ENCODE measurements at regions not wholly inside any gene's neighbourhood (a gene's known extent, or its start where the extent isn't known, plus 50 kb on each side); places are given as distances from the start of the nearest gene placed in this dataset.
"Not testable (repeated sequence)": the region's sequence is repeated elsewhere in the genome, so short reads cannot be mapped to it uniquely, and the experiment has no call there.

DNA sequence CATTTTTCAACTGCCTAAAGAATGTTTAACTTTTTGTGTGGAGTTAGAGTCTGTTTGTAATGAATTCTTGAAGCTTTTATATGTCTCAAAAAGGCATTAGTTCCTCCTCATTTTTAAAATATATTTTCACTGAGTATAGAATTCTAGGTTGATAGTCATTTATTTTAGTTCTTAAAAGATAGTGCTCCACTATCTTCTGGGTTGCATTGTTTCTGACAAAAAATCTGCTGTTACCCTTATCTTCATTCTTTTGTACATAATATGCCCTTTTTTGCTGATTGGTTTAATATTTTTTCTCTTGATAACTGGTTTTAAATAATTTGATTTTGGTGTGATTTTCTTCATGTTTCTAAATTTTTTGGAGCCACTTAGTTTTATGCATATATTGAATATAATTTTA, 754.7 kb upstream of the GYPC start:
- no peak for DNase-seq

DNA sequence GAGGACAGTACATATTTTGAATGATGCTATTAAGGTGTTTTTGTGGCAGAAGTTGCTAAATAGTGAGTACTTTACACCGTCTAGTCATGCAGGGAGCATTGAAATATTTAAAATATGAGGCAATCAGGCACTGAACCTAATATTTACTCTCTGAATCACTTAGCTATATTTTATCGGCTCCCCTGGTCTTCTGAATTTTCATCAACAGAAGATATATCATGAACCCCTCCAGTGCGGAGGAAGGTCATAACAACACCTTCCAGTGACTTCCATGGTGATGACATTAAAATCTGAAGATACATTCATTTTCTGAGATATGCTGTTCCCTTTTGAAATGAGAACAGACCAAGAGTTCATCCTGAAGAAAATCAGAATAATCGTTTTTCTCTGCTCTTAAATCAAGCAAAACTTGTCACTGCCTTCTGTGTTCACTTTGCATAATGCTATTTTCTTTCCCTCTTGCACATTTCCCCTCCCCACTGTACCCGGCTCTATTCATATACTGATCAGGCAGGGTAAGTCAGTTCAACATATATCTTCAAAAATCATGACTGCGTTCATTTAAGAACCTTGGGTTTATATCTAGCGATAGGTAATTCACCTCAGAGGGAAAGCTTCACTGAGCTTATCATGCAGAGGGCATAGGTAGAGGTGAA, 729.9 kb upstream of the GYPC start:
- no peak for DNase-seq

DNA sequence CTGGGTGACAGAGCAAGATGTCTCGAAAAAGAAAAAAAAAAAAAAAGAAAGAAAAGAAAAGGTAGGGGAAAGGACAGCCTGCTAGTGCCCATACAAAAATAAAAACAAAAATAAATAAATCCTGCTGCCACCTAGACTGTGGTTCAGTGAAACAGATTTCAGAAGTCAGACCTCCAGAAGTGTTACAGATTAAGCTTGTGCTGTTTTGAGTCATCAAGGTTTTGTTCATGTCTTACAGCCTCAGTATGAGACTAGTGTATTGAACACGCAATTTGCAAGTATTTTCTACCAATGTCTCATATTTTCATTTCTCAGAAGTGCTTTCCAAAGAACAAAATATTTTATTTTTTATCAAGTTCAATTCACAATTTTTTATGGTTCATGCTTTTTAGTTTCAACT, 720.4 kb upstream of the GYPC start:
- DNase-seq, result no peak

DNA sequence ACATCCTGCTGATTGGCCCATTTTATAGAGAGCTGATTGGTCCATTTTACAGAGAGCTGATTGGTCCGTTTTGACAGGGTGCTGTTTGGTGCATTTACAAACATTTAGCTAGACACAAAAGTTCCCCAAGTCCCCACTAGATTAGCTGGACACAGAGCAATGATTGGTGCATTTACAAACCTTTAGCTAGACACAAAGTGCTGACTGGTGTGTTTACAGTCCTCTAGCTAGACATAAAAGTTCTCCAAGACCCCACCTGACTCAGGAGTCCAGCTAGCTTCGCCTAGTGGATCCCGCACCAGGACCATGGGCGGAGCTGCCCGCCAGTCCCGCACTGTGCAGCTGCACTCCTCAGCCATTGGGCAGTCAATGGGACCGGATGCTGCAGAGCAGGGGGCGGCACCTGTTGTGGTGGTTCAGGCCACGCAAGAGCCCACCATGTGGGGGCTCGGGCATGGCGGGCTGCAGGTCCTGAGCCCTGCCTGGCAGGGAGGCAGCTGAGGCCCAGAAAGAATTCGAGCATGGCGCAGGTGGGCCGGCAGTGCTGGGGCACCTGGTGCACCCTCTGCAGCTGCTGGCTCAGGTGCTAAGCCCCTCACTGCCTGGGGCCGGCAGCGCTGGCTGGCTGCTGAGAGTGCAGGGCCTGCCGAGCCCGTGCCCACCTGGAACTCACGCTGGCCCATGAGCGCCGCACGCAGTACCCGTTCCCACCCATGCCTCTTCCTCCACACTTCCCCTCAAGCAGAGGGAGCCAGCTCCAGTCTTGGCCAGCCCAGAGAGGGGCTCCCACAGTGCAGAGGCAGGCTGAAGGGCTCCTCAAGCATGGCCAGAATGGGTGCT, 713.2 kb upstream of the GYPC start:
- DNase-seq, result no peak

DNA sequence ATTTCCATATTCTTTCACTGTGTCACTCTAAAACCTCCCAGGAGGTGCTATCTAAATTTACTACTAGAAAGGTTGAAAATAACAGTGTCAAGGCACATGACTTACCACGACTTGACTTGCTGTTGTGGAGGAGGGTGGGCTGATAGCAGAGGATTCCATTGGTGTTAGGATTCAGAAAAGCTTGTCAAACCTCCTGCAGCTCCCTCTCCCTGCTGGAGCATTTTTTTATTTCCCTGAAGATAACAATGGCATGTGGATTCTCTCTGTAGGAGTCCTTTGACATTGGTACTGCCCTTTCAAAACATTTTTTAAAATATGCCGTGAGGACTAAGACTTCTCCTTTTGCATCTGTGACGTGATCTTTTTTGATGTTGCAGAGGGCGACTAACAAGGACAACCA, 696.9 kb upstream of the GYPC start:
- DNase-seq, result no peak

DNA sequence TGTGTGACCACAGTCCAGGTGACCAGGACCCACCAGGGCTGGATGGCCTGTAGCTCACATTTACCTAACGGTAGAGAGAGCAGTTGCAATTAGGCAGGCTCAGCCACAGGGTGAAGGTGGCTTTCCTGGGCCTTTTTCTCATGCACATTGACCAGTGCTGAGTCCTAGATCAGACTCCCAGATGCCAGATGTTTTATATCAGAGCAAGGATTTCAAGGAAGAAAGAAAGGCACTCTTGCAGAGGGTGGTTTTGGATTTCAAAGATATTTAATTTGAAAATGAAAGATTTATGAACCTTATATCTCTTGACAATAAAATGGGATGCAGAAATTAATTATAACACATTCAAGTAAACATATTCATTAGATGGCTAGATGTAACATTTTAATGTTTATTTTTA, 694.2 kb upstream of the GYPC start:
- no peak for DNase-seq

DNA sequence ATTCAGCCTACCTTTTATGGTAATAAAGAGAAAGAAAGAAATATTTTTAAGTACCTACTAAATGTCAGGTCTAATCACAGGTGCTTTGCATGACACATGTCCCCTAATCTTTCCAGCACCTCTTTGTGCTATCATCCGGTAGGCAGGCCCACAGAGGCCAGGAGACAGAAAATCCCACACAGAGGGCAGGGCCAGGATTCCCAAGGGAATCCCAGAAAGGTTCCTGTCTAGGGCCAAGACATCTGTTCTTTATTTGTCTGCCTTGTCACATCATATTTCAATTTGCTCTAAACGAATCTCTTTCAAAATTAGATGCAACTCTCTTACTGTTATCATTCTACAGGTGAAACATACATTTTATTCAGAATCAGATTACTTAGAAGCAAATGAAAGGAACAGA, 676.1 kb upstream of the GYPC start:
- DNase-seq, result no peak

DNA sequence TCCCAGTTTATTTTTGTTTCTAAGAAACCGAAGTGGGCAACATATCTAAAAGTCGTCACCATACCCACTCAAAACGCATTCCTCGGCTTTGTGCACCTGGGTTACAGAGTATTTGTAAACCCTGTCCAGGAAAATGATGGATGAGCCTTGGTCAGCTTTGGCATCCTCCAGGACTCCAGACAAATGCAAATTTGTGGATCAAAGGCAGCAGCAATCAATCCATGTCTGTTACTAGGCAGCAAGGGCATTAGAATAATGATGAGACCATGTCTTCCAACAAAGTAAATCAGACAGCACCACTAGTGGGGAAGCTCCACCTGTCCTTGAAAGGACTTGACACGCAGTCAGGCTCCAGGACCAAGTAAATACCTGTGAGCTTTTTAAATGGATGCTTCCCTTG, 672.6 kb upstream of the GYPC start:
- DNase-seq, result no peak

DNA sequence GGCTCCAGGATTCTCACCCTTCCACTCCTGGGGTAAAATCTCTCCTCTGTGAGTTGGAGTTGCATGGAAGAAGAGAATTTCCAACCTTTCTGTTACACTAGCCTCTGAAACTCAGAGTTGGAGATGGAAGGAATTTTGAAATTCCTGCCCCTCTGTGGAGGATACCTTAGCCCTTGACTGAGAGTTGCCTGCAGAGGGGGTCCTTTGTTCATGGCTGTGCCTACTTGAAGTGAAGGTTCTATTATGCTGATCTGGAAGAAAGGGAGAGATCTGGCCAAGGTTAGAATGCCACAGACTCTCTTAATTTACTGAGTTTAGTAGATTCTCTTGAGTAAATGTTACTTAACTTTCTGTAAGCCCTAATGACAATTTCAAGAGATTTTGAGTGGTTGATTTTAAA, 626.6 kb upstream of the GYPC start:
- no peak for DNase-seq

DNA sequence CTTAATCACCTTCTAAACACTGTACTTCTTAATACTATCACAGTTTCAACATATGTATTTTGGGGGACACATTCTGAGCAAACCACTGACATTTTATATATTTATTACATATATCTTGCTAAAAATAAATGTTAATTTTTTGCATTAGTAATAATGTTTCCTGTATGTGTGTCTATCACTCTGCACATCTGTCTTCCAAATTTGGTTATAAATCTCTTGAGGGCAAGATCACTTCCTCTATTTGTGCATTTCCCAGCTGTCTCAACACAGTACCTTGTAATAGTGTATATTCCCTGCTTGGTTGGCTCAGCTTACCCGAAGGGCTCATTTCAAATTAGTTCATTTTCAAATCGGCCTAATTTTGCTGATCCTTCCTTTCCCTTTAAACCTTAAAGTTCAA, 617.1 kb upstream of the GYPC start:
- no peak for DNase-seq

DNA sequence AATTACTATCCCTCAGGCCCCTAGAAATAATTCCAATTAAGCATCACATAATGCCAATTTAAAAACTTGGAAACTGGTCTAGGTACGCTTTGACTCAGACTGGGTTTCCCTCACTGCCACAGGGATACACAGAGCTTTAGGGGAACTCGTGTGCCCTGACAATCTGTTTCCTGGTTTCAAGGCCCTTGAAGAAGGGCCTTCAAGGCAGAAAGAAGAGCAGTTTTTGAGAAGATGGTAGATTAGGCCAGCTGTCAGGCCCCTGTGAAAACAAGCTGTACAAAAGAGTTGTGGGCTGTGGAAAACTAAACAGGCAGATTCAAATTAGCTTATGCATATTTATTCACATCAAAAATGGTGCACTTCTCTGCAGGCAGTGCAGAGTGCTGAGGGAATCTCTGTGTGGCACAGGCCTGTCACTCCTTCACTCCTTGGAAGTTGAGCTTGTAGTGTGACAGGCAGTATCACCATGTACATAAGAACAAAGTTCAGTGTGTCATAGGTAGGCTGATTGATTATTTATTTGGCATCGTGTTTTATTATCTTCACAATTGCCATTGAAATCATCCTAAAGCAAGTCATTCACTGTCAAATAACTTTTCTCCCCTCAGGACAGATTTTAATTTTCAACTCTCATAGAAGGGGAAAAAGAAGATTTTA, 614.4 kb upstream of the GYPC start:
- DNase-seq, result no peak

DNA sequence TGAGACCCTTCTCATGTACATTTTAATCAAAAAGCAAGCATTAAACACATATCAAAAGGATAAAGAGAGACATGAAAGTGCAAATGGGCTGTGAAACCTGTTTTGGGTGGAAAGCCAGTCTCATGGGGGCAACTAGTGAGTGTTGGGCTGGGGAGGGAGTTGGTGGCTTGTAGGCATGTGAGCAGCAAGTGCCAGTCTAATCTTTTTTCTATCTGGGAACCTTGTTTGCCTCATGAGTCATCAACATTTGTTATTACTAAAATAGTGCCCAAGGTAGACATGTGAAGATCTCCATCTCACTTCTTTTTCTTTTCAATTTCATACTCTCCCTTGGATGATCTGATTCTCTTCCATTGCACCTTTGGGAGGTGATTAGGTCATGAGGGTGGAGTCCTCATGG, 613.9 kb upstream of the GYPC start:
- no peak for DNase-seq

DNA sequence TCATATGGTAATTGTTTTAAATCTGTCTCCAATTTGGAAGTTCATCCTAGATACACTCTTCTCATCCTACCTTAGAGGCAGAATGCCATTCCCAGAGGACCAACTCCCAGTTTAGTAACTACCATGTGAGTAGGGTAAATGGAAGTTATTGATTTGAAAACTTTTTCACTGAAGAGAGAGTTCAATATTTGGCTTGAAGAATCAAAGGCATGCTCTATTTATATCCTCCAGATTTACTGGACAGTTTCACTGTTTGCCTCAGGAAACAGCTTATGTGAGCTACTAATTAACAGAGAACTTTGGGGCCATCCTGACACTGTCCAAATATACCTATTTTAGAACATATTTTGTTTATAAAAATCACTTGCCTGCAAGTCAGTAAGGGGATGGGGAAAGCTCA, 607.2 kb upstream of the GYPC start:
- no peak for DNase-seq

DNA sequence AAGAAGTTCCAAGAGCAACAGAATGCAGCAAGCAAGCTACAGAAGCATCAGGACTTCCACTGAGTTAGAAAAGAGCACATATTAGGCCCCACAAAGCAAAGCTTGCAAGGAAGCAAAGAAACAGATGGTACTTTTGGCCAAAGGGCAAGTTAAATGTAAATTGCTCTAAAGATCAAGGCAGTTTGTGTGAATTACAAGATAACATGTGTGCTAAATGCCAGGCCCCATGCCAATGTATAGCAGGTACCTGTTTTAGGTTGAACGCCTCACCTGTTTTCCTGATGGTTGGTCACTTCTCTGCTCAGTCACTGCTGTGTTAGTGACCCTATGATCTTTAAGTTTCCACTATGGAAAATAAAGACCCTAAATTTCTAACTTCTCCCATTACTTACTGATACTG, 606.5 kb upstream of the GYPC start:
- DNase-seq, result no peak

DNA sequence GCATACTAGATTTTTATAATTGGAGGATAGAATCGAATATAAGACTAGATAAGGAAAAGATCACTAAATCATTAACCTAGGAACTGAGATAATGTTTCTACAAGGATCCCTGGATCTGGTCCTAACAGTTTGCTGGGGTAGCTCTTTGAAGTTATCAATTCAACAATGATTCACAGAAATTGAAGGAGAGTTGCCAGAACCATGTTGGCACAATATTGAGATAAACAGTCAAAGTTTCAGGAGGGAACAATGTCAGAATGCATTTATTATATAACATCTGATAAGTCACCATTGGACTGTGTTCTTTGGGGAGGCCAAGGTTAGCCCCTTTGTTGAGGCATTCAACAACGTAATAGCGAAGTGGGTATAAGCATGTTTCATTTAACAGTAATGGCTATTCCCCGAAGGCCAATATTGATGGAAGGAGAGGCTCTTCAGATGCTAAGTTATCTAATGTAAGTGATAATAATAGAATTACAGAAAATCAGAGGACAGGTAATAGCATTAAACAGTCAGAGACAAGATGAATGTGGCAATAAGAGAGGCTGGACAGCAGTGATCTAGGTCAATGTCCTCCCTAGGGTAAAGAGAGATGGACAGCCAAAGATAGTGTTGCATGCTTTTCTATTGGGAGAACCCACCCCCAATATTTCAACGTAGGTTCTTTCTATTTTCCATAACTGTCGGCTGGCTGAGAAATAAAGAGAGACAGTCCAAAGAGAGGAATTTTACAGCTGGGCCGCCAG, 604.8 kb upstream of the GYPC start:
- no peak for DNase-seq

DNA sequence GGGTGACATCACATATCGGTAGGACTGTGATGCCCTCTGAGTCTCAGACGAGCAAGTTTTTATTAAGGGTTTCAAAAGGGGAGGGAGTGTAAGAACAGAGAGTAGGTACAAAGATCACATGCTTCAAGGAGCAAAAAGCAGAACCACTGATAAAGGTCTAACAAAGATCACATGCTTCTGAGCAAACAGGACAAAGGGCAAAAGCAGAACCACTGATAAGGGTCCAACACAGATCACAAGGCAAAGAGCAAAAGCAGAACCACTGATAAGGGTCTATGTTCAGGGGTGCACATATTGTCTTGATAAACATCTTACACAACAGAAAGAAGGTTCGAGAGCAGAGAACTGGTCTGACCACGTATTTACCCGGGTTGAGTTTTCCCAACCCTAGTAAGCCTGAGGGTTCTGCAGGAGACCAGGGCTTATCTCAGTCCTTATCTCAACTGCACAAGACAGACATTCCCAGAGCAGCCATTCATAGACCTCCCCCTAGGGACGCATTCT, 604.2 kb upstream of the GYPC start:
- not testable (repeated sequence) for DNase-seq

DNA sequence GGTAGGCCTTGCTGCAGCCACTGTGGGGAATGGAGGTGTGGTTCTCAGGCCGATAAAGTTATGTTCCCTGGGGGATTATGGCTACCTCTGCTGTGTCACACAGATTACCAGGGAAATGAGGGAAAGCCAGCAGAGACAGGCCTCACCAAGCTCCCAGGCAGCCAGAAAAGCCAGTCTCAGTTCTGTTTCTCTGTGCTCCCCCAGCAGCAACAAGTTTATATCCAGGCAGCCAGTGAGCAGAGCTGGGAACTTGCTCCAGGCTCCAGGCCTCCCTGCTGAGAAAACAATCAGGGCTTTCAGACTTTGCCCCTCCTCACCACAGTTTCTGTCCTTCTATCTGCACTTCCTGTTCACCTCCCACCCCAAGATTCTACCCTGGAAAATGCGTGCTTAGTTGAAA, 596.6 kb upstream of the GYPC start:
- DNase-seq, result no peak

DNA sequence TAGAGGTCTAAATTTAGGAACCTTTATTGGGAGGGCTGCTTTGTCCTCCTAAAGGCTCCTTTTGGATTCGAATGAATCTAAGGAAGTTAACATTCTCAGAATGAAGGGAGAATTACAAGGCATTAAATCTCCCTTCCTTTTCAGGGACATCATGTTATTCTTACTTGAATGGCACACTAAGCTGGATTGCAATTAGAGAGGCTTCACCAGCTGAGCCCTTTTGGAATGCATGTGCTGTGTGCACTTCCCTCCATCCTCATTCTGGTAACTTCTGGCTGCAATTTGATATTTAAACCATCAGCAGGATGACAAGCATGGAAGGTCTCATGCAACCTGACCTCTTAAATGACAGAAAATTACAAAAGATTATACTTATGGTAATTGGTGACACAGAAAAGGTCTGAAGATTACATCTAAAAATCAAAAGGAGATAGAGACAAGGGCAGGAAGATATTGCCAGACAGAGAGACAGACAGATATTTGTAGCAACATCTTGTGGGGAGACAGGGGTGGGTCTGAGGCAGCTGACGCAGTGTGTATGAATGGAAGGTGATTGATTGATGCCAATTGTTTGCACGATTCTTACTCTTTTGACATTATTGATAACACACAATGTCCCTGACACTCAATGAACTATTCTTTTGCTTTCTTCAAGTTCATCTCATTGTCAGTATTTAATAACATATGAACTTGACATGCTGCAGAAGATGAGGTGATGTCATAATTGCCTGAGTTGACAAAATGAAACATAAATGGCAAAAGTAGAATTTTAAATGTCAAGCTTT, 570.8 kb upstream of the GYPC start:
- peak; percentile 9 for DNase-seq

DNA sequence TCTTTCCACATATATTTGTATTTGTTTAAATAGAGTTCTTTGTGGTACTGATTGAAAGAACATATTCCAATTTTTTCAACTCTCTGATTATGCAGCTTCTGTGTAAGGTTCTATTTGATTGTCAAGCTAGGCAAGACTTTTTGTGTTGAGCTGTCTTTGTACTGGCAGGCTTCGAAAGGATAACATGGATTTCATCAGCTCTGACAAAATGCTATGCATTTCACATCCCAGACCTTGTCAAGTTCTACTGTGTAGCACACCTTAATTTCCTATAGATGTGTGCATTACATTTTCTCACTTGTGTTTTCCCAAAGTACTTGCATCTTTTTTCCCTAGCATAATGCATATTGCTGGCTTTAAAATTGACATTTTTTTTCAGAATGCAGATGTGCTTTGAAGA, 555.0 kb upstream of the GYPC start:
- no peak for DNase-seq

DNA sequence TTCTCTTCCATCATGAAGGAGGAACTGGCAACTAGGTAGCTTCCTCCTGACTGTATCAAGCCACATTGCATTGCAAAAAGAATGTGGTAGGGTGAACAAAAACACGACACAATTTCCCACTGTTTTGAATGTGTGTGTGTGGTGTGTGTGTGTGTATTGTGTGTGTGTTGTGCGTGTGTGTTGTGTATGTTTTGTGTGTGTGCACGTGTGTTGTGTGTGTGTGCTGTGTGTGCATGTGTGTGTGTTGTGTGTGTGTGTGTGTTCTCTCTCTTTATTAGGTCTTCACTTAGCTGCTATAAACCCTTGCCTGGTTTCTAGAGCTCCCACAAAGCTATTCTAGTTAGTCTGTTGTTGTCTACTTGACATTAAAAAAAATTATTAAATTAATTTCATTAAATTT, 550.0 kb upstream of the GYPC start:
- DNase-seq, result no peak

DNA sequence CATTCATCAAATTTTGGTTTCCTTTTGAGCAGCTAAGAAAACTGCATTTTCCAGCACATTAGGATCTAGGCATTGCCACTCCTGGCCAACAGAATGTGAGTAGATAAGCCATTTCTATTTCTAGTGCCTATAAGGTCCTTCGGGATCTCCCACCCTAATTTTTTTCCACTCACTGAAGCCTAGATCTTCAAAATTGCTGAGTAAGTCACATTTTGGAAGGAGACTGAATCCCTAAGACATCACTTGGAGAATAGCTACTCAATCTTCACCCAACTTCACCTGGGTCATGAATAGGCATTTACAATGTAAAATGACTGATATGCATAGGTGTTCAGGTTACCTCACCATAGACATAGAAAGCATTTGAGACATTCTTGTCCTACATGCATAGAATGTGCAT, 548.1 kb upstream of the GYPC start:
- DNase-seq, result no peak

DNA sequence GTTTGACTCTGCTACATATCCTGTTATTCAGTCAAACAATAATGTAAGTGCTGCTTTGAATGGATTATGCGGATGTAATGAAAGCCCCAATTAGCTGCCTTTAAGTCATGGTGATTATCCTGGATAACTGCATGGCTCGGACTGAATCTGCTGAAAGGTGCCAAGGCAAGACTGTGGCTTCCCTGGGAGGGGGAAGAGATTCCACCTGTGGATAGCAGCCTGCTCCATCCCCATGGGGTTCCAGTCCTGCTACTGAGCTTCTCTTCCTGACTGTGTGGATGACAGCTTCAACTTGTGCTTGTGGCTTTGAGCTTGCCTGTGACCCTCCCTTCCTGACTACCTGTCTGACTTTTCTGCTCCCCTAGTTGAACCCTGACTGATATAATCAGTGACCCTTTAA, 540.0 kb upstream of the GYPC start:
- no peak for DNase-seq

DNA sequence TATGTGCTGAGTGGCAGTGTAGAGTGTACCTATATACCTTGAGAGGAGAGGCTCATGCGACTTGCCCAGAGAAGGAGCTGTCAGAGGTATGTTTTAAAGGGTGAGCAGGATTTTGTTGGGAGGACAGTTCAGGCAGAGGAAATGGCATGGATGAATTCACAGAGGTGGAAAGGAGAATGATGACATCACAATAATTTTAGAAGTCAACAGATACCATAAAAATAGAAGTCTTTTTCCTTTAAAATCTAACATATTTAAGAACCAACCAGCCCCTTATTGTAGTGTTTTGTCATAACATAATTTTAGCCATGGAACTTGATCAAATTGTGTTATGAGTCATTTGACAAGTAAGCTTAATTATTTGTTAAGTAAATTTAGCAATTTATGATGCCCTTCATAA, 538.1 kb upstream of the GYPC start:
- DNase-seq, result no peak
